ENCODE measurements at regions not wholly inside any gene's neighbourhood (a gene's known extent, or its start where the extent isn't known, plus 50 kb on each side); places are given as distances from the start of the nearest gene placed in this dataset.

DNA sequence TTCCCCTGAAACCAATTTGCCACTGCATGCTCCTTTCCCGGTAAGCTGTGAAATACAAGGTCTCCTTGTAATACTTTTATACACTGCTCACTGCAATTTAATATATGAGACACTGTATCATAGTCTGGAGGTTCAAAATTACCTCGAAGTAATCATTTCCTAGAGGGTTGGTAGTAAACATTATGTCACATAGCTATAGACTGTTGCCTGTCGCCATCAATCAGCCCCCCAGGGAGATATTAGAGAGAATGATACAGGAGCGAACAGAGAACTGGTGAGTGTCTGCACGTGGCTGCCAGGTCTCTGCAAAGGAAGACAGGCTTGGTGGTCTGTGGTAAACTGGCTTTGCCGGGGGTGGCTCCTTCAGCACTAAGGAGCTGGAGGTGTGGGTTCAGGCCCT, 165.5 kb upstream of the WSCD2 start:
- TF ChIP-seq POLR2AphosphoS5 (IDR thresholded peaks at IDR 0.05; ENCODE audit: low read depth, low read length), result no peak
- no peak for TF ChIP-seq POLR2A (IDR thresholded peaks at IDR 0.05; ENCODE audit: low read depth, low read length)
- no peak for TF ChIP-seq TAF1 (IDR thresholded peaks at IDR 0.05; ENCODE audit: borderline replicate concordance, low read depth, low read length)
